Activated CD4-positive, alpha-beta T cell treated with anti-CD3 and anti-CD28 coated beads, Interleukin-2, amount 50 U/mL, for 24 hours (primary cell): ENCODE measurements at regions not wholly inside any gene's neighbourhood (a gene's known extent, or its start where the extent isn't known, plus 50 kb on each side); places are given as distances from the start of the nearest gene placed in this dataset.
A peak's percentile ranks its signal among the peaks of the same experiment; 100 is the strongest.

Experiments used
- DNase-seq, 2 donors: peaks; one replicate each; pipeline ENCODE4 v3.0.0-alpha.2; 2020; ENCODE audit warnings: low read depth in 1 of 2, low spot score in 1 of 2

GRCh38 chr6:14187406-14187805 lies 69.8 kb downstream of the CD83 start:
- DNase-seq = no peak

- no peak for DNase-seq
These were observed 71.5 kb downstream of the CD83 start for GRCh38 chr6:14189074-14189473.

- DNase-seq = no peak
These were observed 72.8 kb downstream of the CD83 start for GRCh38 chr6:14190191-14190928.

GRCh38 chr6:14190929-14191224 lies 73.3 kb downstream of the CD83 start:
- no peak for DNase-seq

- no peak for DNase-seq
These were observed 74.2 kb downstream of the CD83 start for GRCh38 chr6:14191761-14192160.

GRCh38 chr6:14192216-14192788 lies 74.7 kb downstream of the CD83 start:
- DNase-seq = no peak

GRCh38 chr6:14193524-14193923 lies 76.0 kb downstream of the CD83 start:
- no peak for DNase-seq

GRCh38 chr6:14194483-14194882 lies 76.9 kb downstream of the CD83 start:
- DNase-seq = no peak

GRCh38 chr6:14194976-14195375 lies 77.4 kb downstream of the CD83 start:
- DNase-seq = no peak

- no peak for DNase-seq
These were observed 78.5 kb downstream of the CD83 start for GRCh38 chr6:14196026-14196425.

GRCh38 chr6:14197118-14197517 lies 79.5 kb downstream of the CD83 start:
- DNase-seq = no peak

GRCh38 chr6:14200047-14200446 lies 82.5 kb downstream of the CD83 start:
- DNase-seq = no peak

GRCh38 chr6:14202947-14203346 lies 85.4 kb downstream of the CD83 start:
- no peak for DNase-seq

GRCh38 chr6:14206391-14206790 lies 88.8 kb downstream of the CD83 start:
- DNase-seq = no peak

- DNase-seq = no peak
These were observed 89.9 kb downstream of the CD83 start for GRCh38 chr6:14207448-14207847.

- no peak for DNase-seq
These were observed 91.4 kb downstream of the CD83 start for GRCh38 chr6:14209000-14209399.

GRCh38 chr6:14210077-14210476 lies 92.5 kb downstream of the CD83 start:
- DNase-seq = no peak

GRCh38 chr6:14210663-14211561 lies 93.3 kb downstream of the CD83 start:
- DNase-seq = peak; percentile 83 to 85

- no peak for DNase-seq
These were observed 94.0 kb downstream of the CD83 start for GRCh38 chr6:14211562-14211942.

- DNase-seq = no peak
These were observed 94.4 kb downstream of the CD83 start for GRCh38 chr6:14212020-14212419.

GRCh38 chr6:14212632-14213031 lies 95.1 kb downstream of the CD83 start:
- no peak for DNase-seq

- no peak for DNase-seq
These were observed 99.5 kb downstream of the CD83 start for GRCh38 chr6:14216946-14217684.
